Mesendoderm (in vitro differentiated cells): ENCODE measurements at regions not wholly inside any gene's neighbourhood (a gene's known extent, or its start where the extent isn't known, plus 50 kb on each side); places are given as distances from the start of the nearest gene placed in this dataset.

Experiments used
- DNase-seq: peaks from one replicate; pipeline ENCODE4 v3.0.0; 2013
- H2AK5ac ChIP-seq: 2 replicates; pipeline ENCODE4 v1.6.1; 2013; ENCODE audit warnings: low read length, inconsistent platforms
- H2BK120ac ChIP-seq: 2 replicates; pipeline ENCODE4 v1.6.1; 2013; ENCODE audit warnings: low read depth, mild to moderate bottlenecking, low read length, moderate library complexity, mixed read lengths
- H2BK15ac ChIP-seq: replicated peaks from 2 replicates; pipeline ENCODE4 v1.6.1; 2013; ENCODE audit warnings: low read depth, mild to moderate bottlenecking, moderate library complexity
- H2BK5ac ChIP-seq: 2 replicates; pipeline ENCODE4 v1.6.1; 2013; ENCODE audit warnings: low read length, inconsistent platforms
- H3K18ac ChIP-seq: 2 replicates; pipeline ENCODE4 v1.6.1; 2013; ENCODE audit warnings: mild to moderate bottlenecking, low read length, mixed read lengths
- H3K23ac ChIP-seq: one replicate; pipeline ENCODE4 v1.6.1; 2013; ENCODE audit warnings: low read length
- H3K27ac ChIP-seq: 2 replicates; pipeline ENCODE4 v1.5.1; 2013; ENCODE audit warnings: low read depth, mild to moderate bottlenecking, inconsistent platforms, low read length, moderate library complexity
- H3K27me3 ChIP-seq: 2 replicates; pipeline ENCODE4 v1.6.1; 2013; ENCODE audit warnings: low read length, control low read depth, mild to moderate bottlenecking, inconsistent platforms; ENCODE audit not compliant: insufficient read depth, poor library complexity
- H3K36me3 ChIP-seq: 2 replicates; pipeline ENCODE4 v1.6.1; 2013; ENCODE audit warnings: low read length, inconsistent platforms; ENCODE audit not compliant: control insufficient read depth, insufficient read depth
- H3K4ac ChIP-seq: one replicate; pipeline ENCODE4 v1.6.1; 2013; ENCODE audit warnings: low read depth, mild to moderate bottlenecking, low read length, moderate library complexity
- H3K4me1 ChIP-seq: 2 replicates; pipeline ENCODE4 v1.6.1; 2013; ENCODE audit warnings: low read depth, low read length, inconsistent platforms; ENCODE audit not compliant: control insufficient read depth
- H3K4me2 ChIP-seq: 2 replicates; pipeline ENCODE4 v1.6.1; 2013; ENCODE audit warnings: low read length
- H3K4me3 ChIP-seq: 2 replicates; pipeline ENCODE4 v1.5.1; 2013; ENCODE audit warnings: mild to moderate bottlenecking, low read length
- H3K56ac ChIP-seq: one replicate; pipeline ENCODE4 v1.6.1; 2013; ENCODE audit warnings: low read length
- H3K79me1 ChIP-seq: 2 replicates; pipeline ENCODE4 v1.6.1; 2013; ENCODE audit warnings: low read length, inconsistent platforms
- H3K79me2 ChIP-seq: 2 replicates; pipeline ENCODE4 v1.6.1; 2013; ENCODE audit warnings: mild to moderate bottlenecking, low read length; ENCODE audit not compliant: control insufficient read depth, insufficient read depth
- H3K9ac ChIP-seq: 2 replicates; pipeline ENCODE4 v1.6.1; 2013; ENCODE audit warnings: low read length, inconsistent platforms
- H4K5ac ChIP-seq: one replicate; pipeline ENCODE4 v1.6.1; 2013; ENCODE audit warnings: low read length
- H4K8ac ChIP-seq: one replicate; pipeline ENCODE4 v1.6.1; 2013; ENCODE audit warnings: low read depth, mild to moderate bottlenecking, control low read depth, low read length, moderate library complexity
- WGBS: extraction: QIAGEN DNeasy Blood & Tissue Kit; methylation state at CpG from one replicate; pipeline ENCODE4 v1.1.7; 2013; ENCODE audit warnings: low lambda C conversion rate, missing lambda C conversion rate; ENCODE audit not compliant: insufficient coverage; ENCODE audit errors: extremely low coverage; 5-methylcytosine and 5-hydroxymethylcytosine counted together

- Histone ChIP-seq H2BK15ac (no peak overlapping the region), H3K56ac (no peak overlapping the region), H2BK5ac (no peak overlapping the region), H3K27ac (no peak overlapping the region), H3K4me2 (no peak overlapping the region), H3K27me3 (peaks cover 2% of the 10 kb centered on the region), H4K5ac (no peak overlapping the region), H3K18ac (no peak overlapping the region), H3K79me2 (no peaks in the 10 kb centered on the region), H3K9ac (no peak overlapping the region), H2AK5ac (no peak overlapping the region), H3K4me3 (no peak overlapping the region), H3K23ac (no peak overlapping the region), H3K36me3 (no peaks in the 10 kb centered on the region), H3K79me1 (no peaks in the 10 kb centered on the region), H4K8ac (no peak overlapping the region), H2BK120ac (no peak overlapping the region), H3K4me1 (no peaks in the 10 kb centered on the region), H3K4ac (no peak overlapping the region)
- no peak for DNase-seq
- WGBS, result no CpG with 5 or more reads among the region's 1 CpG
These were observed 74.4 kb upstream of the COCH start for GRCh38 chr14:30799933-30800332.

- no peak overlapping the region for H2AK5ac ChIP-seq
- no CpG with 5 or more reads among the region's 2 CpGs for WGBS
- no peak overlapping the region for H3K4ac ChIP-seq
- H3K18ac ChIP-seq, result no peak overlapping the region
- no peaks in the 10 kb centered on the region for H3K27me3 ChIP-seq
- H3K23ac ChIP-seq, result no peak overlapping the region
- no peak overlapping the region for H3K27ac ChIP-seq
- no peaks in the 10 kb centered on the region for H3K36me3 ChIP-seq
- H4K5ac ChIP-seq, result no peak overlapping the region
- no peak for DNase-seq
- H3K4me1 ChIP-seq, result no peaks in the 10 kb centered on the region
- H3K79me2 ChIP-seq, result no peaks in the 10 kb centered on the region
- H2BK15ac ChIP-seq, result no peak overlapping the region
- no peaks in the 10 kb centered on the region for H3K79me1 ChIP-seq
- H3K9ac ChIP-seq, result no peak overlapping the region
- no peak overlapping the region for H2BK5ac ChIP-seq
- H3K4me3 ChIP-seq, result no peak overlapping the region
- H4K8ac ChIP-seq, result no peak overlapping the region
- no peak overlapping the region for H3K4me2 ChIP-seq
- H3K56ac ChIP-seq, result no peak overlapping the region
- H2BK120ac ChIP-seq, result no peak overlapping the region
These were observed 71.2 kb upstream of the COCH start for GRCh38 chr14:30803185-30803584.

- WGBS, result no CpG with 5 or more reads among the region's 3 CpGs
- no peak overlapping the region for H2BK15ac ChIP-seq
- H2BK120ac ChIP-seq, result no peak overlapping the region
- no peak overlapping the region for H2AK5ac ChIP-seq
- no peak overlapping the region for H3K18ac ChIP-seq
- H3K23ac ChIP-seq, result no peak overlapping the region
- H3K79me2 ChIP-seq, result no peaks in the 10 kb centered on the region
- H3K56ac ChIP-seq, result no peak overlapping the region
- no peak for DNase-seq
- H3K27me3 ChIP-seq, result no peaks in the 10 kb centered on the region
- no peak overlapping the region for H3K4me2 ChIP-seq
- no peak overlapping the region for H4K8ac ChIP-seq
- H3K9ac ChIP-seq, result no peak overlapping the region
- no peak overlapping the region for H3K27ac ChIP-seq
- no peaks in the 10 kb centered on the region for H3K4me1 ChIP-seq
- no peak overlapping the region for H2BK5ac ChIP-seq
- H3K4ac ChIP-seq, result no peak overlapping the region
- H3K79me1 ChIP-seq, result no peaks in the 10 kb centered on the region
- H3K36me3 ChIP-seq, result no peaks in the 10 kb centered on the region
- no peak overlapping the region for H4K5ac ChIP-seq
- no peak overlapping the region for H3K4me3 ChIP-seq
These were observed 69.1 kb upstream of the COCH start for GRCh38 chr14:30805284-30805683.

- no peak overlapping the region for H3K4ac ChIP-seq
- no peaks in the 10 kb centered on the region for H3K27me3 ChIP-seq
- no peak overlapping the region for H3K56ac ChIP-seq
- no peak overlapping the region for H3K9ac ChIP-seq
- H3K4me1 ChIP-seq, result no peaks in the 10 kb centered on the region
- H3K18ac ChIP-seq, result no peak overlapping the region
- H4K5ac ChIP-seq, result no peak overlapping the region
- no peak overlapping the region for H2BK120ac ChIP-seq
- no peaks in the 10 kb centered on the region for H3K36me3 ChIP-seq
- DNase-seq, result no peak
- H3K79me2 ChIP-seq, result no peaks in the 10 kb centered on the region
- no peak overlapping the region for H3K4me2 ChIP-seq
- H2AK5ac ChIP-seq, result no peak overlapping the region
- no peak overlapping the region for H3K4me3 ChIP-seq
- H3K79me1 ChIP-seq, result no peaks in the 10 kb centered on the region
- H2BK15ac ChIP-seq, result no peak overlapping the region
- no peak overlapping the region for H3K23ac ChIP-seq
- no peak overlapping the region for H2BK5ac ChIP-seq
- no CpG with 5 or more reads among the region's 1 CpG for WGBS
- no peak overlapping the region for H3K27ac ChIP-seq
- no peak overlapping the region for H4K8ac ChIP-seq
These were observed 65.8 kb upstream of the COCH start for GRCh38 chr14:30808576-30808975.

DNA sequence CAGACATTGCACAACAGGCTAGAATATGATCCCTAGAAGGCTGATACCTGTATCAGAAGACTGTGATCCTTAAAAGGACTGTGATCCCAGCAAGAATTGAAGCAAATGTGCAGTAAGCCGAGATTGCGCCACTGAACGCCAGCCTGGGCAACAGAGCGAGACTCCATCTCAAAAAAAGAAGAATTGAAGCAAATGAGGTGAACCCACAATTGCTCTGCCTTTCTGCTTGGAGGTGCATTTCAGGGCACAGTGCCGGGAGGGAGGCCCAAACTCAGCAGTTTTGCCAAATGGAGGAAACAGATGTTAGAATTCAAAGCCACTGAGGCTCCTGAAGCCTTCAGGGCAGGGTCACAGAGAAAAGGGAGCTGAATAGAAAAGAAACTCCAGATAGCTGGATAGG lies 61.1 kb upstream of the COCH start:
- Histone ChIP-seq H2BK5ac (no peak overlapping the region), H3K4me1 (no peaks in the 10 kb centered on the region), H3K27ac (no peak overlapping the region), H3K9ac (no peak overlapping the region), H2BK15ac (no peak overlapping the region), H3K79me2 (no peaks in the 10 kb centered on the region), H4K5ac (no peak overlapping the region), H4K8ac (no peak overlapping the region), H3K56ac (no peak overlapping the region), H2BK120ac (no peak overlapping the region), H3K27me3 (no peaks in the 10 kb centered on the region), H3K18ac (no peak overlapping the region), H3K4ac (no peak overlapping the region), H2AK5ac (no peak overlapping the region), H3K4me3 (no peak overlapping the region), H3K4me2 (no peak overlapping the region), H3K36me3 (no peaks in the 10 kb centered on the region), H3K23ac (no peak overlapping the region), H3K79me1 (no peaks in the 10 kb centered on the region)
- no CpG with 5 or more reads among the region's 5 CpGs for WGBS
- no peak for DNase-seq

- H3K27me3 ChIP-seq, result no peaks in the 10 kb centered on the region
- peaks cover 2% of the 10 kb centered on the region for H3K4me1 ChIP-seq
- no peak overlapping the region for H2BK15ac ChIP-seq
- no peak overlapping the region for H3K4ac ChIP-seq
- no CpG with 5 or more reads among the region's 4 CpGs for WGBS
- no peak overlapping the region for H4K8ac ChIP-seq
- H3K4me3 ChIP-seq, result no peak overlapping the region
- no peak overlapping the region for H3K27ac ChIP-seq
- H3K79me1 ChIP-seq, result no peaks in the 10 kb centered on the region
- H4K5ac ChIP-seq, result no peak overlapping the region
- no peaks in the 10 kb centered on the region for H3K79me2 ChIP-seq
- no peak overlapping the region for H2BK5ac ChIP-seq
- H3K56ac ChIP-seq, result no peak overlapping the region
- no peak for DNase-seq
- no peak overlapping the region for H3K18ac ChIP-seq
- H3K23ac ChIP-seq, result no peak overlapping the region
- no peak overlapping the region for H3K9ac ChIP-seq
- no peak overlapping the region for H2BK120ac ChIP-seq
- no peaks in the 10 kb centered on the region for H3K36me3 ChIP-seq
- H2AK5ac ChIP-seq, result no peak overlapping the region
- no peak overlapping the region for H3K4me2 ChIP-seq
These were observed 53.7 kb upstream of the COCH start for GRCh38 chr14:30820674-30821073.
